GM21717 (cell line): ENCODE measurements at regions not wholly inside any gene's neighbourhood (a gene's known extent, or its start where the extent isn't known, plus 50 kb on each side); places are given as distances from the start of the nearest gene placed in this dataset.

Experiments used
- ATAC-seq: cut with Tn5 transposase; IDR thresholded peaks from one replicate; pipeline ENCODE4 v1.9.1; 2021; ENCODE audit warnings: mild to moderate bottlenecking, moderate library complexity; ENCODE audit not compliant: unreplicated experiment

- no peak for ATAC-seq
These were observed 93.0 kb downstream of the PPP1R3A start for GRCh38 chr7:113825832-113826231.

GRCh38 chr7:113824117-113824823, 94.5 kb downstream of the PPP1R3A start:
- ATAC-seq: no peak

GRCh38 chr7:113819474-113819873, 99.3 kb downstream of the PPP1R3A start:
- no peak for ATAC-seq

- ATAC-seq: no peak
These were observed 102.2 kb downstream of the PPP1R3A start for GRCh38 chr7:113816639-113817038.

- ATAC-seq: no peak
These were observed 105.3 kb downstream of the PPP1R3A start for GRCh38 chr7:113813471-113813870.

GRCh38 chr7:113812591-113813255, 106.1 kb downstream of the PPP1R3A start:
- ATAC-seq: no peak

- no peak for ATAC-seq
These were observed 108.6 kb downstream of the PPP1R3A start for GRCh38 chr7:113810080-113810744.

GRCh38 chr7:113809581-113809980, 109.2 kb downstream of the PPP1R3A start:
- ATAC-seq: no peak

GRCh38 chr7:113806633-113807327, 112.0 kb downstream of the PPP1R3A start:
- ATAC-seq: no peak

- ATAC-seq: no peak
These were observed 112.8 kb downstream of the PPP1R3A start for GRCh38 chr7:113805976-113806375.

- no peak for ATAC-seq
These were observed 114.2 kb downstream of the PPP1R3A start for GRCh38 chr7:113804475-113805095.

GRCh38 chr7:113801751-113802150, 117.1 kb downstream of the PPP1R3A start:
- no peak for ATAC-seq

GRCh38 chr7:113800826-113801225, 118.0 kb downstream of the PPP1R3A start:
- no peak for ATAC-seq

GRCh38 chr7:113799896-113800295, 118.9 kb downstream of the PPP1R3A start:
- peak; percentile 95 for ATAC-seq

GRCh38 chr7:113797420-113798010, 121.3 kb downstream of the PPP1R3A start:
- ATAC-seq: no peak

GRCh38 chr7:113796557-113796956, 122.3 kb downstream of the PPP1R3A start:
- ATAC-seq: no peak

GRCh38 chr7:113794573-113794972, 124.2 kb downstream of the PPP1R3A start:
- ATAC-seq: no peak

GRCh38 chr7:113793171-113793570, 125.6 kb downstream of the PPP1R3A start:
- no peak for ATAC-seq

GRCh38 chr7:113790025-113790424, 128.8 kb downstream of the PPP1R3A start:
- no peak for ATAC-seq

- no peak for ATAC-seq
These were observed 131.7 kb downstream of the PPP1R3A start for GRCh38 chr7:113787106-113787505.

GRCh38 chr7:113784956-113785355, 133.9 kb downstream of the PPP1R3A start:
- no peak for ATAC-seq
